GM12878 (cell line): ENCODE measurements at regions not wholly inside any gene's neighbourhood (a gene's known extent, or its start where the extent isn't known, plus 50 kb on each side); places are given as distances from the start of the nearest gene placed in this dataset.

Experiments
- BCL11A ChIP-seq: IDR thresholded peaks from 2 replicates; pipeline ENCODE4 v1.6.1; 2011; ENCODE audit warnings: low read depth, low read length
- HCFC1 ChIP-seq: fragments of 150-350 bp; IDR thresholded peaks from 2 replicates; pipeline ENCODE4 v1.6.1; 2014; ENCODE audit warnings: low read length
- KAT2A ChIP-seq: conservative IDR thresholded peaks from 2 replicates; pipeline ENCODE4 v1.6.1; 2011; ENCODE audit warnings: low read depth, low read length; ENCODE audit not compliant: control insufficient read depth
- KDM1A ChIP-seq: fragments of 200-600 bp; sonication (generic); IDR thresholded peaks from 2 replicates; pipeline ENCODE4 v1.6.1; 2016; ENCODE audit warnings: borderline replicate concordance
- RB1 ChIP-seq: fragments of 450-650 bp; formaldehyde crosslinking; IDR thresholded peaks from 2 replicates; pipeline ENCODE4 v1.6.1; 2017; ENCODE audit warnings: mild to moderate bottlenecking, borderline replicate concordance
- SMAD1 ChIP-seq: fragments of 450-650 bp; IDR thresholded peaks from 2 replicates; pipeline ENCODE4 v1.6.1; 2018; ENCODE audit warnings: mild to moderate bottlenecking, low read depth; ENCODE audit not compliant: partially characterized antibody
- SRF ChIP-seq, 2 experiments: IDR thresholded peaks; 2 replicates each; pipeline ENCODE4 v1.6.1; 2011; ENCODE audit warnings: low read depth in 2 of 2, low read length in 2 of 2, mild to moderate bottlenecking in 1 of 2, moderate library complexity in 1 of 2
- TAF1 ChIP-seq: IDR thresholded peaks from 2 replicates; pipeline ENCODE4 v1.6.1; 2011; ENCODE audit warnings: mild to moderate bottlenecking, low read depth, low read length, borderline replicate concordance
- ZNF274 ChIP-seq: IDR thresholded peaks from one replicate; pipeline ENCODE4 v1.8.0; 2011; ENCODE audit not compliant: insufficient read length, insufficient read depth
- TF ChIP-seq, protein P1 (sequence below): fragments of 450-650 bp; IDR thresholded peaks from 2 replicates; pipeline ENCODE4 v1.6.1; 2017; ENCODE audit warnings: mild to moderate bottlenecking
- TF ChIP-seq, protein P2 (sequence below), 3 experiments: IDR thresholded peaks in 2 of 3; conservative IDR thresholded peaks in 1 of 3; 2 replicates each; pipeline ENCODE4 v1.5.1; 2011; ENCODE audit warnings: low read depth in 3 of 3, low read length in 3 of 3, mild to moderate bottlenecking in 3 of 3, control low read depth in 2 of 3, moderate library complexity in 2 of 3, inconsistent platforms in 1 of 3, mixed read lengths in 1 of 3; ENCODE audit not compliant: control insufficient read depth in 2 of 3, insufficient read depth in 1 of 3; ENCODE audit errors: extremely low read depth in 1 of 3
- TF ChIP-seq, protein P3 (sequence below): fragments of 450-650 bp; IDR thresholded peaks from 2 replicates; pipeline ENCODE4 v1.6.1; 2014; ENCODE audit warnings: mild to moderate bottlenecking
- TF ChIP-seq, protein P4 (sequence below): IDR thresholded peaks from 2 replicates; pipeline ENCODE4 v1.6.1; 2012; ENCODE audit warnings: mild to moderate bottlenecking, low read depth, low read length
- TF ChIP-seq, protein P5 (sequence below): fragments of 150-350 bp; IDR thresholded peaks from 2 replicates; pipeline ENCODE4 v1.6.1; 2016; ENCODE audit warnings: low read depth, low read length

DNA sequence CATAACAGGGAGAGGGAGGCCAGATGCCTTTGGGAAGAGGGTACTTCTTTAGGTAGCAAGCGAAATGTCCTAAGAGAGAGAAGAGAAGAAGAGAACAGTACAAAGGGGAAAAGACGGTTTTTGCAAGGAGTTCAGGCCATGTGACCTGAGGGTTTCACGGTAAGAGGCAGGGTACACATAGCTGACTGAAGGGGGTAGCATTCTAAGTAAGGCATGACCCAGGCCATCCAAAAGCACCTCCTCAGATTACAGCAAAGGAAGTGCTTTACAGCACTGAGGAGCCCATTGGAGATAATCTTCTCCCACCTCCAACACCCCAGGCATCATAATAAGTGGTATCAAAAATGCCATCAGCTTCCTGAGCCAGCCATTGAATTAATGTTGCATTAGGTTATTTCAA, 258.2 kb upstream of the NPY start:
- TF ChIP-seq, protein P1, sequence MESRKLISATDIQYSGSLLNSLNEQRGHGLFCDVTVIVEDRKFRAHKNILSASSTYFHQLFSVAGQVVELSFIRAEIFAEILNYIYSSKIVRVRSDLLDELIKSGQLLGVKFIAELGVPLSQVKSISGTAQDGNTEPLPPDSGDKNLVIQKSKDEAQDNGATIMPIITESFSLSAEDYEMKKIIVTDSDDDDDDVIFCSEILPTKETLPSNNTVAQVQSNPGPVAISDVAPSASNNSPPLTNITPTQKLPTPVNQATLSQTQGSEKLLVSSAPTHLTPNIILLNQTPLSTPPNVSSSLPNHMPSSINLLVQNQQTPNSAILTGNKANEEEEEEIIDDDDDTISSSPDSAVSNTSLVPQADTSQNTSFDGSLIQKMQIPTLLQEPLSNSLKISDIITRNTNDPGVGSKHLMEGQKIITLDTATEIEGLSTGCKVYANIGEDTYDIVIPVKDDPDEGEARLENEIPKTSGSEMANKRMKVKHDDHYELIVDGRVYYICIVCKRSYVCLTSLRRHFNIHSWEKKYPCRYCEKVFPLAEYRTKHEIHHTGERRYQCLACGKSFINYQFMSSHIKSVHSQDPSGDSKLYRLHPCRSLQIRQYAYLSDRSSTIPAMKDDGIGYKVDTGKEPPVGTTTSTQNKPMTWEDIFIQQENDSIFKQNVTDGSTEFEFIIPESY, result no peak
- TF ChIP-seq KAT2A (no peak), SMAD1 (no peak), HCFC1 (no peak), ZNF274 (no peak), TAF1 (no peak), KDM1A (no peak), BCL11A (no peak), RB1 (no peak), SRF (IDR thresholded peaks at IDR 0.05; ENCODE audit: low read depth in 2 of 2, low read length in 2 of 2) (no peak)
- TF ChIP-seq, protein P2, sequence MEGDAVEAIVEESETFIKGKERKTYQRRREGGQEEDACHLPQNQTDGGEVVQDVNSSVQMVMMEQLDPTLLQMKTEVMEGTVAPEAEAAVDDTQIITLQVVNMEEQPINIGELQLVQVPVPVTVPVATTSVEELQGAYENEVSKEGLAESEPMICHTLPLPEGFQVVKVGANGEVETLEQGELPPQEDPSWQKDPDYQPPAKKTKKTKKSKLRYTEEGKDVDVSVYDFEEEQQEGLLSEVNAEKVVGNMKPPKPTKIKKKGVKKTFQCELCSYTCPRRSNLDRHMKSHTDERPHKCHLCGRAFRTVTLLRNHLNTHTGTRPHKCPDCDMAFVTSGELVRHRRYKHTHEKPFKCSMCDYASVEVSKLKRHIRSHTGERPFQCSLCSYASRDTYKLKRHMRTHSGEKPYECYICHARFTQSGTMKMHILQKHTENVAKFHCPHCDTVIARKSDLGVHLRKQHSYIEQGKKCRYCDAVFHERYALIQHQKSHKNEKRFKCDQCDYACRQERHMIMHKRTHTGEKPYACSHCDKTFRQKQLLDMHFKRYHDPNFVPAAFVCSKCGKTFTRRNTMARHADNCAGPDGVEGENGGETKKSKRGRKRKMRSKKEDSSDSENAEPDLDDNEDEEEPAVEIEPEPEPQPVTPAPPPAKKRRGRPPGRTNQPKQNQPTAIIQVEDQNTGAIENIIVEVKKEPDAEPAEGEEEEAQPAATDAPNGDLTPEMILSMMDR (IDR thresholded peaks at IDR 0.05 in 2 of 3, conservative IDR thresholded peaks at IDR 0.05 in 1 of 3; ENCODE audit: control insufficient read depth in 2 of 3, extremely low read depth in 1 of 3, insufficient read depth in 1 of 3, low read depth in 3 of 3, low read length in 3 of 3), result no peak
- TF ChIP-seq, protein P3, sequence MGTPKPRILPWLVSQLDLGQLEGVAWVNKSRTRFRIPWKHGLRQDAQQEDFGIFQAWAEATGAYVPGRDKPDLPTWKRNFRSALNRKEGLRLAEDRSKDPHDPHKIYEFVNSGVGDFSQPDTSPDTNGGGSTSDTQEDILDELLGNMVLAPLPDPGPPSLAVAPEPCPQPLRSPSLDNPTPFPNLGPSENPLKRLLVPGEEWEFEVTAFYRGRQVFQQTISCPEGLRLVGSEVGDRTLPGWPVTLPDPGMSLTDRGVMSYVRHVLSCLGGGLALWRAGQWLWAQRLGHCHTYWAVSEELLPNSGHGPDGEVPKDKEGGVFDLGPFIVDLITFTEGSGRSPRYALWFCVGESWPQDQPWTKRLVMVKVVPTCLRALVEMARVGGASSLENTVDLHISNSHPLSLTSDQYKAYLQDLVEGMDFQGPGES, result no peak
- TF ChIP-seq, protein P4, sequence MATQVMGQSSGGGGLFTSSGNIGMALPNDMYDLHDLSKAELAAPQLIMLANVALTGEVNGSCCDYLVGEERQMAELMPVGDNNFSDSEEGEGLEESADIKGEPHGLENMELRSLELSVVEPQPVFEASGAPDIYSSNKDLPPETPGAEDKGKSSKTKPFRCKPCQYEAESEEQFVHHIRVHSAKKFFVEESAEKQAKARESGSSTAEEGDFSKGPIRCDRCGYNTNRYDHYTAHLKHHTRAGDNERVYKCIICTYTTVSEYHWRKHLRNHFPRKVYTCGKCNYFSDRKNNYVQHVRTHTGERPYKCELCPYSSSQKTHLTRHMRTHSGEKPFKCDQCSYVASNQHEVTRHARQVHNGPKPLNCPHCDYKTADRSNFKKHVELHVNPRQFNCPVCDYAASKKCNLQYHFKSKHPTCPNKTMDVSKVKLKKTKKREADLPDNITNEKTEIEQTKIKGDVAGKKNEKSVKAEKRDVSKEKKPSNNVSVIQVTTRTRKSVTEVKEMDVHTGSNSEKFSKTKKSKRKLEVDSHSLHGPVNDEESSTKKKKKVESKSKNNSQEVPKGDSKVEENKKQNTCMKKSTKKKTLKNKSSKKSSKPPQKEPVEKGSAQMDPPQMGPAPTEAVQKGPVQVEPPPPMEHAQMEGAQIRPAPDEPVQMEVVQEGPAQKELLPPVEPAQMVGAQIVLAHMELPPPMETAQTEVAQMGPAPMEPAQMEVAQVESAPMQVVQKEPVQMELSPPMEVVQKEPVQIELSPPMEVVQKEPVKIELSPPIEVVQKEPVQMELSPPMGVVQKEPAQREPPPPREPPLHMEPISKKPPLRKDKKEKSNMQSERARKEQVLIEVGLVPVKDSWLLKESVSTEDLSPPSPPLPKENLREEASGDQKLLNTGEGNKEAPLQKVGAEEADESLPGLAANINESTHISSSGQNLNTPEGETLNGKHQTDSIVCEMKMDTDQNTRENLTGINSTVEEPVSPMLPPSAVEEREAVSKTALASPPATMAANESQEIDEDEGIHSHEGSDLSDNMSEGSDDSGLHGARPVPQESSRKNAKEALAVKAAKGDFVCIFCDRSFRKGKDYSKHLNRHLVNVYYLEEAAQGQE, result no peak
- TF ChIP-seq, protein P5, sequence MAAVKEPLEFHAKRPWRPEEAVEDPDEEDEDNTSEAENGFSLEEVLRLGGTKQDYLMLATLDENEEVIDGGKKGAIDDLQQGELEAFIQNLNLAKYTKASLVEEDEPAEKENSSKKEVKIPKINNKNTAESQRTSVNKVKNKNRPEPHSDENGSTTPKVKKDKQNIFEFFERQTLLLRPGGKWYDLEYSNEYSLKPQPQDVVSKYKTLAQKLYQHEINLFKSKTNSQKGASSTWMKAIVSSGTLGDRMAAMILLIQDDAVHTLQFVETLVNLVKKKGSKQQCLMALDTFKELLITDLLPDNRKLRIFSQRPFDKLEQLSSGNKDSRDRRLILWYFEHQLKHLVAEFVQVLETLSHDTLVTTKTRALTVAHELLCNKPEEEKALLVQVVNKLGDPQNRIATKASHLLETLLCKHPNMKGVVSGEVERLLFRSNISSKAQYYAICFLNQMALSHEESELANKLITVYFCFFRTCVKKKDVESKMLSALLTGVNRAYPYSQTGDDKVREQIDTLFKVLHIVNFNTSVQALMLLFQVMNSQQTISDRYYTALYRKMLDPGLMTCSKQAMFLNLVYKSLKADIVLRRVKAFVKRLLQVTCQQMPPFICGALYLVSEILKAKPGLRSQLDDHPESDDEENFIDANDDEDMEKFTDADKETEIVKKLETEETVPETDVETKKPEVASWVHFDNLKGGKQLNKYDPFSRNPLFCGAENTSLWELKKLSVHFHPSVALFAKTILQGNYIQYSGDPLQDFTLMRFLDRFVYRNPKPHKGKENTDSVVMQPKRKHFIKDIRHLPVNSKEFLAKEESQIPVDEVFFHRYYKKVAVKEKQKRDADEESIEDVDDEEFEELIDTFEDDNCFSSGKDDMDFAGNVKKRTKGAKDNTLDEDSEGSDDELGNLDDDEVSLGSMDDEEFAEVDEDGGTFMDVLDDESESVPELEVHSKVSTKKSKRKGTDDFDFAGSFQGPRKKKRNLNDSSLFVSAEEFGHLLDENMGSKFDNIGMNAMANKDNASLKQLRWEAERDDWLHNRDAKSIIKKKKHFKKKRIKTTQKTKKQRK, result no peak
